ENCODE measurements at regions not wholly inside any gene's neighbourhood (a gene's known extent, or its start where the extent isn't known, plus 50 kb on each side); places are given as distances from the start of the nearest gene placed in this dataset.

- no peak overlapping the region for H3K4me3 ChIP-seq (ENCODE audit: low read depth, low read length)
- TF ChIP-seq CTCF (IDR thresholded peaks at IDR 0.05; ENCODE audit: insufficient read depth, low read depth, low read length), result no peak
- DNase-seq (ENCODE audit: low read depth), result no peak
- CTCF ChIA-PET, result no interaction called here
- no peaks in the 10 kb centered on the region for H3K27me3 ChIP-seq (ENCODE audit: control insufficient read depth, insufficient read depth, low read length)
- H3K36me3 ChIP-seq (ENCODE audit: control insufficient read depth, insufficient read depth, low read length), result no peaks in the 10 kb centered on the region
- POLR2A ChIA-PET, result no interaction called here
Measured at GRCh38 chr20:29296256-29297230, 1960.9 kb upstream of the DEFB115 start.

DNA sequence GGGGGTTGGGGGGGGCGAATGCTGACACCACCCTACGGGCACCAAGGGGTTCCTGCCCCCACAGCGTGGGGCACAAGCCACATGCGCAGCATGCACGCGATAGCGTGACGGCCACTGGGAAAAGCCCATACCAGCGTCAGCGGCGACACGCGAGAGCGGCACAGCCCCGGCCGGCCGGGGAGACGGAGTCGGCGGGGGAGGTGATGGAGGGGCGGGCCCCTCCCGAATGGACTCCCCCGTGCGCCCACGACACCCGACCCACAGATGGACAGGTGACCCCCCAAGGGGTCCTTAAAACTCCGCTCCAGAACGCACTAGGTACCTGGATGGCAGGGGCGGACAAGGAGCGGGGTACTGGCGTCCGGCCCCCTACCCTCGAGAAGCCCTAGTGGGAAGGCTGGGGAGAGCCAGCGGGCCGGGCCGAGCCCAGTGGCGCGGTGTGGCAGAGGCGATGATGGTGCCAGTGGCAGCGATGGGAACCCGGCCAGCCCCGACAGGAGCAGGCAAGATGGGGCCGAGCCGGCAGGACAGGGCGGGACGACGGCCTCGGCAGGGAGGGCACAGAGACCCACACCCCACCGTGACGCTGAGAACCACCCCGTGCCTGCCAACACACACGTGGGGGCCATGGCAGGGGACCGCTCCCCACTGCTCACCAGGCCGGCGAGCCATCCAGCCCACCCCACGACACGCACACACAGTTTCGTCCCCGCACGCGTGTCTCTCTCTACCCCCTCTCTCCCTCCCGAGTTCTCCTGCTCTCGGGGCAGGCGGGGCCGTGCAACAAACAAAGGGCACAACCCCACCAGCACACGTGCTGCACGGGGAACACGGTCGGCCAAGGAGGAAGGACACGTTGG is 1959.8 kb upstream of the DEFB115 start:
- Histone ChIP-seq H3K27me3 (ENCODE audit: control insufficient read depth, insufficient read depth, low read length) (no peaks in the 10 kb centered on the region), H3K4me3 (ENCODE audit: low read depth, low read length) (no peak overlapping the region), H3K36me3 (ENCODE audit: control insufficient read depth, insufficient read depth, low read length) (no peaks in the 10 kb centered on the region)
- TF ChIP-seq CTCF (IDR thresholded peaks at IDR 0.05; ENCODE audit: insufficient read depth, low read depth, low read length), result no peak
- no peak for DNase-seq (ENCODE audit: low read depth)
- POLR2A ChIA-PET, result no interaction called here
- CTCF ChIA-PET, result no interaction called here

- Histone ChIP-seq H3K27me3 (ENCODE audit: control insufficient read depth, insufficient read depth, low read length) (no peaks in the 10 kb centered on the region), H3K36me3 (ENCODE audit: control insufficient read depth, insufficient read depth, low read length) (no peaks in the 10 kb centered on the region), H3K4me3 (ENCODE audit: low read depth, low read length) (no peak overlapping the region)
- ChIA-PET CTCF (no interaction called here), POLR2A (no interaction called here)
- no peak for DNase-seq (ENCODE audit: low read depth)
- TF ChIP-seq CTCF (IDR thresholded peaks at IDR 0.05; ENCODE audit: insufficient read depth, low read depth, low read length), result no peak
Measured at GRCh38 chr20:29298271-29298590, 1959.2 kb upstream of the DEFB115 start.

- DNase-seq (ENCODE audit: low read depth), result no peak
- Histone ChIP-seq H3K27me3 (ENCODE audit: control insufficient read depth, insufficient read depth, low read length) (no peaks in the 10 kb centered on the region), H3K36me3 (ENCODE audit: control insufficient read depth, insufficient read depth, low read length) (no peaks in the 10 kb centered on the region), H3K4me3 (ENCODE audit: low read depth, low read length) (no peak overlapping the region)
- ChIA-PET POLR2A (no interaction called here), CTCF (no interaction called here)
- TF ChIP-seq CTCF (IDR thresholded peaks at IDR 0.05; ENCODE audit: insufficient read depth, low read depth, low read length), result no peak
Measured at GRCh38 chr20:29298759-29299613, 1958.5 kb upstream of the DEFB115 start.
